ENCODE measurements at regions not wholly inside any gene's neighbourhood (a gene's known extent, or its start where the extent isn't known, plus 50 kb on each side); places are given as distances from the start of the nearest gene placed in this dataset.

DNA sequence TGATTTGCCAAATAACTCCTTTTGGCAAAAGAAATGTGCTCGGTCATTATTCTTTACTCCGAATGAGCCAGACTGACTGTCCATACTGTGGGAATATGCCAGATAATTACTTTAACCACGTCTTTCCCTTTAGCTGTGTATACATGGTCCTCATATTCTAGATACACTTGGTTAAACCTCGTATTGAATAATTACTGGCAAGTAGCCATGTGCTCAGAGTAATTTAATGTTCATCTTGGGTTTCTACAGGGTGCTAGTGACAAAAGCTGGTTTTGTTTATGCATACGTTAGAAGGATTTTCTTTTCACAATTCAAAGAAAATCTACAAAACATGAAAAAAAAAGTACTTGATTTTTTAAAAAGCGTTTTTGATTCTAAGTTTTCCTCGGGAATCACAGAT, 540.3 kb downstream of the KCNJ2 start:
- ChIA-PET CTCF (no interaction called here), POLR2A (no interaction called here)
- 100% methylated on average over 2 of the region's 7 CpGs for WGBS (ENCODE audit: insufficient coverage)
- no peak overlapping the region for H3K27ac ChIP-seq (ENCODE audit: low read length in 2 of 2)
- no peak overlapping the region for H3K4me3 ChIP-seq (ENCODE audit: control extremely low read depth in 1 of 5, extremely low read depth in 1 of 5, insufficient read depth in 1 of 5, low read depth in 2 of 5, low read length in 4 of 5)
- H3K4me2 ChIP-seq (replicated peaks; ENCODE audit: low read depth, low read length, poor library complexity, severe bottlenecking): no peak overlapping the region
- Mint-ChIP-seq H3K4me1 (no peaks in the 10 kb centered on the region), H3K27me3 (no peaks in the 10 kb centered on the region), H3K9me3 (ENCODE audit: insufficient read depth) (peaks cover 2% of the 10 kb centered on the region), H3K4me3 (no peak overlapping the region), H3K27ac (no peak overlapping the region)
- H3K27me3 ChIP-seq (replicated peaks in 1 of 4; ENCODE audit: control extremely low read depth in 1 of 4, control insufficient read depth in 3 of 4, insufficient read depth in 4 of 4, low read length in 3 of 4): no peaks in the 10 kb centered on the region
- intact Hi-C loops (cut with micrococcal nuclease): no loop called here
- no peaks in the 10 kb centered on the region for H3K9me3 ChIP-seq (ENCODE audit: control extremely low read depth in 1 of 3, control insufficient read depth in 2 of 3, insufficient read depth in 1 of 3, low read length in 2 of 3)
- H3K36me3 ChIP-seq (replicated peaks in 1 of 2; ENCODE audit: control extremely low read depth in 1 of 2, control insufficient read depth in 1 of 2, extremely low read depth in 1 of 2, insufficient read depth in 2 of 2, low read length in 1 of 2): no peaks in the 10 kb centered on the region
- TF ChIP-seq EZH2 (IDR thresholded peaks at IDR 0.05; ENCODE audit: borderline replicate concordance, insufficient read depth, low read depth, low read length, poor library complexity, severe bottlenecking): no peak
- TF ChIP-seq, protein P1, sequence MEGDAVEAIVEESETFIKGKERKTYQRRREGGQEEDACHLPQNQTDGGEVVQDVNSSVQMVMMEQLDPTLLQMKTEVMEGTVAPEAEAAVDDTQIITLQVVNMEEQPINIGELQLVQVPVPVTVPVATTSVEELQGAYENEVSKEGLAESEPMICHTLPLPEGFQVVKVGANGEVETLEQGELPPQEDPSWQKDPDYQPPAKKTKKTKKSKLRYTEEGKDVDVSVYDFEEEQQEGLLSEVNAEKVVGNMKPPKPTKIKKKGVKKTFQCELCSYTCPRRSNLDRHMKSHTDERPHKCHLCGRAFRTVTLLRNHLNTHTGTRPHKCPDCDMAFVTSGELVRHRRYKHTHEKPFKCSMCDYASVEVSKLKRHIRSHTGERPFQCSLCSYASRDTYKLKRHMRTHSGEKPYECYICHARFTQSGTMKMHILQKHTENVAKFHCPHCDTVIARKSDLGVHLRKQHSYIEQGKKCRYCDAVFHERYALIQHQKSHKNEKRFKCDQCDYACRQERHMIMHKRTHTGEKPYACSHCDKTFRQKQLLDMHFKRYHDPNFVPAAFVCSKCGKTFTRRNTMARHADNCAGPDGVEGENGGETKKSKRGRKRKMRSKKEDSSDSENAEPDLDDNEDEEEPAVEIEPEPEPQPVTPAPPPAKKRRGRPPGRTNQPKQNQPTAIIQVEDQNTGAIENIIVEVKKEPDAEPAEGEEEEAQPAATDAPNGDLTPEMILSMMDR (IDR thresholded peaks at IDR 0.05): no peak
- H3K4me1 ChIP-seq (ENCODE audit: control insufficient read depth in 2 of 2, insufficient read depth in 2 of 2, low read length in 2 of 2): no peaks in the 10 kb centered on the region
- H3K9ac ChIP-seq (ENCODE audit: low read length): no peak overlapping the region
- H3K79me2 ChIP-seq (ENCODE audit: control insufficient read depth, insufficient read depth, low read length): no peaks in the 10 kb centered on the region
- no peaks in the 10 kb centered on the region for H4K20me1 ChIP-seq (ENCODE audit: control insufficient read depth, insufficient read depth, low read length, poor library complexity, severe bottlenecking)
- ATAC-seq (ENCODE audit: low read depth) (no peak), DNase-seq (no peak)
- no peak overlapping the region for H2AFZ ChIP-seq (ENCODE audit: insufficient read depth, low read depth, low read length, poor library complexity, severe bottlenecking)

- no peak overlapping the region for H3K4me3 Mint-ChIP-seq
- Histone ChIP-seq H3K79me2 (ENCODE audit: control insufficient read depth, insufficient read depth, low read length) (no peaks in the 10 kb centered on the region), H3K9ac (ENCODE audit: low read length) (no peak overlapping the region), H3K4me2 (replicated peaks; ENCODE audit: low read depth, low read length, poor library complexity, severe bottlenecking) (no peak overlapping the region), H3K27me3 (replicated peaks in 1 of 4; ENCODE audit: control extremely low read depth in 1 of 4, control insufficient read depth in 3 of 4, insufficient read depth in 4 of 4, low read length in 3 of 4) (no peaks in the 10 kb centered on the region), H3K27ac (ENCODE audit: low read length in 2 of 2) (no peak overlapping the region), H2AFZ (ENCODE audit: insufficient read depth, low read depth, low read length, poor library complexity, severe bottlenecking) (no peak overlapping the region), H3K9me3 (ENCODE audit: control extremely low read depth in 1 of 3, control insufficient read depth in 2 of 3, insufficient read depth in 1 of 3, low read length in 2 of 3) (no peaks in the 10 kb centered on the region), H3K36me3 (replicated peaks in 1 of 2; ENCODE audit: control extremely low read depth in 1 of 2, control insufficient read depth in 1 of 2, extremely low read depth in 1 of 2, insufficient read depth in 2 of 2, low read length in 1 of 2) (no peaks in the 10 kb centered on the region), H3K4me3 (ENCODE audit: control extremely low read depth in 1 of 5, extremely low read depth in 1 of 5, insufficient read depth in 1 of 5, low read depth in 2 of 5, low read length in 4 of 5) (no peak overlapping the region), H4K20me1 (ENCODE audit: control insufficient read depth, insufficient read depth, low read length, poor library complexity, severe bottlenecking) (no peaks in the 10 kb centered on the region), H3K4me1 (ENCODE audit: control insufficient read depth in 2 of 2, insufficient read depth in 2 of 2, low read length in 2 of 2) (no peaks in the 10 kb centered on the region)
- H3K27me3 Mint-ChIP-seq: no peaks in the 10 kb centered on the region
- ChIA-PET POLR2A (no interaction called here), CTCF (no interaction called here)
- no peaks in the 10 kb centered on the region for H3K4me1 Mint-ChIP-seq
- ATAC-seq (ENCODE audit: low read depth): no peak
- intact Hi-C loops (cut with micrococcal nuclease): no loop called here
- no peak for TF ChIP-seq EZH2 (IDR thresholded peaks at IDR 0.05; ENCODE audit: borderline replicate concordance, insufficient read depth, low read depth, low read length, poor library complexity, severe bottlenecking)
- TF ChIP-seq, protein P1 (IDR thresholded peaks at IDR 0.05): no peak
- peaks cover 2% of the 10 kb centered on the region for H3K9me3 Mint-ChIP-seq (ENCODE audit: insufficient read depth)
- no peak for DNase-seq
- H3K27ac Mint-ChIP-seq: no peak overlapping the region
Measured at GRCh38 chr17:70713694-70714093, 544.4 kb downstream of the KCNJ2 start.

Data from B cell (primary cell).